ENCODE measurements at regions not wholly inside any gene's neighbourhood (a gene's known extent, or its start where the extent isn't known, plus 50 kb on each side); places are given as distances from the start of the nearest gene placed in this dataset.

DNA sequence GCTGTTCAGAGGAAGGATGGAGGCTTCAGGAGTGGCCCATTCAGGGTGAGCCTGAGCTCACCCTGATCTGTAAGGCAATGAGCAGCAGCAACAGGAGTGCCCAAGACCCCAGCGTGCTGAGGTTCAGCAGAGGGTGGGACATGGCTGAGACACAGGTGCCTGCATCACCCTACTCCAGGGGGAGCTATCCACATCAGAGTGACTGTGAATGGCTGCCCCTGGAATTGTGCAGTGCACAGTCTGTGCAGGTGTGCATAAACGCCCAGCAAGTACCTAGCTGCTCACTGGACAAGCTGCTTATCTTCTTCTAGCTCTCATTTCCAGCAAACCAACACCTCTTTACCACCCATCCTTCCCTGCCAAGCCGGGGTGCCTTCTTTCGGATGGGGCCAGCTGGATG lies 140.6 kb upstream of the PRMT8 start:
- Mint-ChIP-seq H3K4me1 (no peaks in the 10 kb centered on the region), H3K9me3 (no peaks in the 10 kb centered on the region), H3K36me3 (no peaks in the 10 kb centered on the region), H3K4me3 (no peak overlapping the region), H3K27me3 (ENCODE audit: low read depth) (no peaks in the 10 kb centered on the region), H3K27ac (no peak overlapping the region)
- TF ChIP-seq FOXP1 (CRISPR knock-in tag; IDR thresholded peaks at IDR 0.05; ENCODE audit: borderline replicate concordance) (no peak), KAT7 (CRISPR knock-in tag; IDR thresholded peaks at IDR 0.05; ENCODE audit: borderline replicate concordance) (no peak), ZNF219 (CRISPR knock-in tag; IDR thresholded peaks at IDR 0.05; ENCODE audit: borderline replicate concordance) (no peak), FOXJ3 (CRISPR knock-in tag; IDR thresholded peaks at IDR 0.05; ENCODE audit: borderline replicate concordance) (no peak), NR3C1 (CRISPR knock-in tag; conservative IDR thresholded peaks at IDR 0.05; ENCODE audit: low read depth) (no peak), SP1 (CRISPR knock-in tag; conservative IDR thresholded peaks at IDR 0.05) (no peak), NR1H2 (CRISPR knock-in tag; IDR thresholded peaks at IDR 0.05) (no peak)
- TF ChIP-seq, protein P1, sequence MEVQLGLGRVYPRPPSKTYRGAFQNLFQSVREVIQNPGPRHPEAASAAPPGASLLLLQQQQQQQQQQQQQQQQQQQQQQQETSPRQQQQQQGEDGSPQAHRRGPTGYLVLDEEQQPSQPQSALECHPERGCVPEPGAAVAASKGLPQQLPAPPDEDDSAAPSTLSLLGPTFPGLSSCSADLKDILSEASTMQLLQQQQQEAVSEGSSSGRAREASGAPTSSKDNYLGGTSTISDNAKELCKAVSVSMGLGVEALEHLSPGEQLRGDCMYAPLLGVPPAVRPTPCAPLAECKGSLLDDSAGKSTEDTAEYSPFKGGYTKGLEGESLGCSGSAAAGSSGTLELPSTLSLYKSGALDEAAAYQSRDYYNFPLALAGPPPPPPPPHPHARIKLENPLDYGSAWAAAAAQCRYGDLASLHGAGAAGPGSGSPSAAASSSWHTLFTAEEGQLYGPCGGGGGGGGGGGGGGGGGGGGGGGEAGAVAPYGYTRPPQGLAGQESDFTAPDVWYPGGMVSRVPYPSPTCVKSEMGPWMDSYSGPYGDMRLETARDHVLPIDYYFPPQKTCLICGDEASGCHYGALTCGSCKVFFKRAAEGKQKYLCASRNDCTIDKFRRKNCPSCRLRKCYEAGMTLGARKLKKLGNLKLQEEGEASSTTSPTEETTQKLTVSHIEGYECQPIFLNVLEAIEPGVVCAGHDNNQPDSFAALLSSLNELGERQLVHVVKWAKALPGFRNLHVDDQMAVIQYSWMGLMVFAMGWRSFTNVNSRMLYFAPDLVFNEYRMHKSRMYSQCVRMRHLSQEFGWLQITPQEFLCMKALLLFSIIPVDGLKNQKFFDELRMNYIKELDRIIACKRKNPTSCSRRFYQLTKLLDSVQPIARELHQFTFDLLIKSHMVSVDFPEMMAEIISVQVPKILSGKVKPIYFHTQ (CRISPR knock-in tag; IDR thresholded peaks at IDR 0.05) = no peak
- TF ChIP-seq, protein P2, sequence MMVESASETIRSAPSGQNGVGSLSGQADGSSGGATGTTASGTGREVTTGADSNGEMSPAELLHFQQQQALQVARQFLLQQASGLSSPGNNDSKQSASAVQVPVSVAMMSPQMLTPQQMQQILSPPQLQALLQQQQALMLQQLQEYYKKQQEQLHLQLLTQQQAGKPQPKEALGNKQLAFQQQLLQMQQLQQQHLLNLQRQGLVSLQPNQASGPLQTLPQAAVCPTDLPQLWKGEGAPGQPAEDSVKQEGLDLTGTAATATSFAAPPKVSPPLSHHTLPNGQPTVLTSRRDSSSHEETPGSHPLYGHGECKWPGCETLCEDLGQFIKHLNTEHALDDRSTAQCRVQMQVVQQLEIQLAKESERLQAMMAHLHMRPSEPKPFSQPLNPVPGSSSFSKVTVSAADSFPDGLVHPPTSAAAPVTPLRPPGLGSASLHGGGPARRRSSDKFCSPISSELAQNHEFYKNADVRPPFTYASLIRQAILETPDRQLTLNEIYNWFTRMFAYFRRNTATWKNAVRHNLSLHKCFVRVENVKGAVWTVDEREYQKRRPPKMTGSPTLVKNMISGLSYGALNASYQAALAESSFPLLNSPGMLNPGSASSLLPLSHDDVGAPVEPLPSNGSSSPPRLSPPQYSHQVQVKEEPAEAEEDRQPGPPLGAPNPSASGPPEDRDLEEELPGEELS (CRISPR knock-in tag; IDR thresholded peaks at IDR 0.05) = no peak
- CTCF ChIA-PET = interaction anchor here (0.5 to 1.7 kb wide), 6 partner anchors 10 to 172 kb away, joined by 3 to 9 read pairs (median 4); no protein-coding TSS in a partner anchor
- no peak for DNase-seq (ENCODE audit: low spot score)
- no peak; the same call in 1 of the 2 replicates for ATAC-seq
- POLR2A ChIA-PET = no interaction called here

DNA sequence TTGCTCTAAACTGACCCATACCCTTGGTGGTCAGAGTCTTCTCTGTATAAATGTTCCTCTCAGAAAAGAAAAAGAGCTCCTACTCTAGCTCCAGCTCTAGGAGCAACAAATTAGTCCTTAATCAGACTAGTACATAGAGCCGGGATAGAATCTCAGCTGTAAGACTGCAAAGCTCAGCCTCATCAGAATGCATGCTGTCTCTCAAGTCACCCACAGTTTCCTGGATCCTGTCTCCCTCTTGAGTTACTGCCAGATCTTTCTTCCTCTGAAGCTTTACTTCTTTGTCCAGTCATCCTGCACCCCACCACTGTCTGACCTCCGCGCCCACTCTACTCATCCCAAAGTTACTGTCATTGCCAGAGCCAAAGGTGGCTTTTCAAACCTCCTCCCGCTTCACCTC lies 139.3 kb upstream of the PRMT8 start:
- Mint-ChIP-seq H3K4me1 (no peaks in the 10 kb centered on the region), H3K4me3 (no peak overlapping the region), H3K27me3 (ENCODE audit: low read depth) (no peaks in the 10 kb centered on the region; the same call in 1 of the 2 replicates), H3K36me3 (no peaks in the 10 kb centered on the region), H3K27ac (no peak overlapping the region), H3K9me3 (no peaks in the 10 kb centered on the region)
- DNase-seq (ENCODE audit: low spot score) (no peak), ATAC-seq (no peak)
- ChIA-PET CTCF (interaction anchor here (0.9 to 1.6 kb wide), 5 partner anchors 10 to 76 kb away, joined by 3 to 6 read pairs (median 4); no protein-coding TSS in a partner anchor), POLR2A (no interaction called here)
- TF ChIP-seq, protein P3, sequence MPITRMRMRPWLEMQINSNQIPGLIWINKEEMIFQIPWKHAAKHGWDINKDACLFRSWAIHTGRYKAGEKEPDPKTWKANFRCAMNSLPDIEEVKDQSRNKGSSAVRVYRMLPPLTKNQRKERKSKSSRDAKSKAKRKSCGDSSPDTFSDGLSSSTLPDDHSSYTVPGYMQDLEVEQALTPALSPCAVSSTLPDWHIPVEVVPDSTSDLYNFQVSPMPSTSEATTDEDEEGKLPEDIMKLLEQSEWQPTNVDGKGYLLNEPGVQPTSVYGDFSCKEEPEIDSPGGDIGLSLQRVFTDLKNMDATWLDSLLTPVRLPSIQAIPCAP (CRISPR knock-in tag; IDR thresholded peaks at IDR 0.05) = no peak
- TF ChIP-seq ZNF317 (CRISPR knock-in tag; IDR thresholded peaks at IDR 0.05; ENCODE audit: borderline replicate concordance, low read depth) (no peak), HMGA2 (CRISPR knock-in tag; IDR thresholded peaks at IDR 0.05) (no peak), SMAD3 (CRISPR knock-in tag; IDR thresholded peaks at IDR 0.05; ENCODE audit: borderline replicate concordance) (no peak)

DNA sequence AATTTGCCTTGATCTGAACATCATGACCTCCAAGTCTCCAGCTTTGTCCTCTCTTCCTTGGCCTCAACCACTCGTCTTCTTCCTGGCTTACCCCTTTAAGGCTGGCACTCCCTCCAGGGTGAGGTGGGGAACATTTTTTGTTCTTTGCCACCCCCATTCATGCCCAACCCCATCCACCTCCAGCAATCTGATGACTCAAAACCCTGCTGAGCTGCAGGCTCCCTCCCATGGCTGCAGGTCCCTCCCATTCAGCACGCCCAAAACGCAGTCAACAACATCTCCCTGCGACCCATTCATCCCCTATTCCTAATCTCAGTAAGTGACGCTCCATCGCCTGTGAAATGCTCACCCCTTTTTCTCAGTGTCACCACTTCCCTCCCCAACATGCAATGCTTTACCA lies 138.8 kb upstream of the PRMT8 start:
- POLR2A ChIA-PET = no interaction called here
- no peak for DNase-seq (ENCODE audit: low spot score)
- Mint-ChIP-seq H3K9me3 (no peaks in the 10 kb centered on the region), H3K27ac (no peak overlapping the region), H3K4me3 (no peak overlapping the region), H3K4me1 (no peaks in the 10 kb centered on the region), H3K27me3 (ENCODE audit: low read depth) (no peaks in the 10 kb centered on the region; the same call in 1 of the 2 replicates), H3K36me3 (no peaks in the 10 kb centered on the region)
- ATAC-seq = no peak
- CTCF ChIA-PET = interaction anchor here (1.1 to 1.6 kb wide), 4 partner anchors 10 to 49 kb away, joined by 3 to 6 read pairs (median 4); no protein-coding TSS in a partner anchor
- TF ChIP-seq ATF1 (CRISPR knock-in tag; IDR thresholded peaks at IDR 0.05) (no peak), ZNF263 (CRISPR knock-in tag; IDR thresholded peaks at IDR 0.05; ENCODE audit: low read depth) (no peak)
- TF ChIP-seq, protein P2 (CRISPR knock-in tag; IDR thresholded peaks at IDR 0.05) = no peak
- TF ChIP-seq, protein P4, sequence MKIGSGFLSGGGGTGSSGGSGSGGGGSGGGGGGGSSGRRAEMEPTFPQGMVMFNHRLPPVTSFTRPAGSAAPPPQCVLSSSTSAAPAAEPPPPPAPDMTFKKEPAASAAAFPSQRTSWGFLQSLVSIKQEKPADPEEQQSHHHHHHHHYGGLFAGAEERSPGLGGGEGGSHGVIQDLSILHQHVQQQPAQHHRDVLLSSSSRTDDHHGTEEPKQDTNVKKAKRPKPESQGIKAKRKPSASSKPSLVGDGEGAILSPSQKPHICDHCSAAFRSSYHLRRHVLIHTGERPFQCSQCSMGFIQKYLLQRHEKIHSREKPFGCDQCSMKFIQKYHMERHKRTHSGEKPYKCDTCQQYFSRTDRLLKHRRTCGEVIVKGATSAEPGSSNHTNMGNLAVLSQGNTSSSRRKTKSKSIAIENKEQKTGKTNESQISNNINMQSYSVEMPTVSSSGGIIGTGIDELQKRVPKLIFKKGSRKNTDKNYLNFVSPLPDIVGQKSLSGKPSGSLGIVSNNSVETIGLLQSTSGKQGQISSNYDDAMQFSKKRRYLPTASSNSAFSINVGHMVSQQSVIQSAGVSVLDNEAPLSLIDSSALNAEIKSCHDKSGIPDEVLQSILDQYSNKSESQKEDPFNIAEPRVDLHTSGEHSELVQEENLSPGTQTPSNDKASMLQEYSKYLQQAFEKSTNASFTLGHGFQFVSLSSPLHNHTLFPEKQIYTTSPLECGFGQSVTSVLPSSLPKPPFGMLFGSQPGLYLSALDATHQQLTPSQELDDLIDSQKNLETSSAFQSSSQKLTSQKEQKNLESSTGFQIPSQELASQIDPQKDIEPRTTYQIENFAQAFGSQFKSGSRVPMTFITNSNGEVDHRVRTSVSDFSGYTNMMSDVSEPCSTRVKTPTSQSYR (CRISPR knock-in tag; IDR thresholded peaks at IDR 0.05) = no peak
- TF ChIP-seq, protein P5, sequence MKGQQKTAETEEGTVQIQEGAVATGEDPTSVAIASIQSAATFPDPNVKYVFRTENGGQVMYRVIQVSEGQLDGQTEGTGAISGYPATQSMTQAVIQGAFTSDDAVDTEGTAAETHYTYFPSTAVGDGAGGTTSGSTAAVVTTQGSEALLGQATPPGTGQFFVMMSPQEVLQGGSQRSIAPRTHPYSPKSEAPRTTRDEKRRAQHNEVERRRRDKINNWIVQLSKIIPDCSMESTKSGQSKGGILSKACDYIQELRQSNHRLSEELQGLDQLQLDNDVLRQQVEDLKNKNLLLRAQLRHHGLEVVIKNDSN (CRISPR knock-in tag; IDR thresholded peaks at IDR 0.05) = no peak
- TF ChIP-seq, protein P6, sequence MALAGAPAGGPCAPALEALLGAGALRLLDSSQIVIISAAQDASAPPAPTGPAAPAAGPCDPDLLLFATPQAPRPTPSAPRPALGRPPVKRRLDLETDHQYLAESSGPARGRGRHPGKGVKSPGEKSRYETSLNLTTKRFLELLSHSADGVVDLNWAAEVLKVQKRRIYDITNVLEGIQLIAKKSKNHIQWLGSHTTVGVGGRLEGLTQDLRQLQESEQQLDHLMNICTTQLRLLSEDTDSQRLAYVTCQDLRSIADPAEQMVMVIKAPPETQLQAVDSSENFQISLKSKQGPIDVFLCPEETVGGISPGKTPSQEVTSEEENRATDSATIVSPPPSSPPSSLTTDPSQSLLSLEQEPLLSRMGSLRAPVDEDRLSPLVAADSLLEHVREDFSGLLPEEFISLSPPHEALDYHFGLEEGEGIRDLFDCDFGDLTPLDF (CRISPR knock-in tag; IDR thresholded peaks at IDR 0.05) = no peak

Measured in WTC11 (cell line).